GM19324 (cell line): ENCODE measurements at regions not wholly inside any gene's neighbourhood (a gene's known extent, or its start where the extent isn't known, plus 50 kb on each side); places are given as distances from the start of the nearest gene placed in this dataset.
"Not testable (repeated sequence)": the region's sequence is repeated elsewhere in the genome, so short reads cannot be mapped to it uniquely, and the experiment has no call there.

Experiments used
- ATAC-seq: cut with Tn5 transposase; IDR thresholded peaks from one replicate; pipeline ENCODE4 v1.9.1; 2021; ENCODE audit warnings: mild to moderate bottlenecking, moderate library complexity; ENCODE audit not compliant: unreplicated experiment, low FRiP score

GRCh38 chr11:34830648-34831047, 85.5 kb downstream of the APIP start:
- ATAC-seq = no peak

- no peak for ATAC-seq
Measured at GRCh38 chr11:34830035-34830434, 86.1 kb downstream of the APIP start.

- no peak for ATAC-seq
Measured at GRCh38 chr11:34827228-34827627, 89.0 kb downstream of the APIP start.

- ATAC-seq = no peak
Measured at GRCh38 chr11:34826384-34826726, 89.8 kb downstream of the APIP start.

- no peak for ATAC-seq
Measured at GRCh38 chr11:34825670-34826383, 90.4 kb downstream of the APIP start.

- ATAC-seq = no peak
Measured at GRCh38 chr11:34825315-34825669, 90.9 kb downstream of the APIP start.

GRCh38 chr11:34824425-34824824, 91.8 kb downstream of the APIP start:
- no peak for ATAC-seq

- no peak for ATAC-seq
Measured at GRCh38 chr11:34823639-34824038, 92.5 kb downstream of the APIP start.

GRCh38 chr11:34823197-34823596, 93.0 kb downstream of the APIP start:
- ATAC-seq = no peak

- ATAC-seq = no peak
Measured at GRCh38 chr11:34819740-34820482, 96.3 kb downstream of the APIP start.

GRCh38 chr11:34817812-34818211, 98.4 kb downstream of the APIP start:
- ATAC-seq = not testable (repeated sequence)

- no peak for ATAC-seq
Measured at GRCh38 chr11:34816698-34817213, 99.4 kb downstream of the APIP start.

- ATAC-seq = no peak
Measured at GRCh38 chr11:34812905-34813576, 103.1 kb downstream of the APIP start.

- ATAC-seq = no peak
Measured at GRCh38 chr11:34811858-34812257, 104.3 kb downstream of the APIP start.

- no peak for ATAC-seq
Measured at GRCh38 chr11:34810107-34810562, 106.0 kb downstream of the APIP start.

GRCh38 chr11:34809191-34810106, 106.7 kb downstream of the APIP start:
- no peak for ATAC-seq

- ATAC-seq = no peak
Measured at GRCh38 chr11:34806875-34807274, 109.3 kb downstream of the APIP start.

GRCh38 chr11:34805937-34806336, 110.2 kb downstream of the APIP start:
- ATAC-seq = no peak

GRCh38 chr11:34799848-34800247, 116.3 kb downstream of the APIP start:
- no peak for ATAC-seq

GRCh38 chr11:34798985-34799384, 117.2 kb downstream of the APIP start:
- no peak for ATAC-seq
